GM13977 (cell line): ENCODE measurements at regions not wholly inside any gene's neighbourhood (a gene's known extent, or its start where the extent isn't known, plus 50 kb on each side); places are given as distances from the start of the nearest gene placed in this dataset.

Experiments
- DNase-seq: peaks from one replicate; pipeline ENCODE4 v3.0.0; 2012; ENCODE audit warnings: low spot score
- in situ Hi-C: fragments of 300-500 bp; cut with MboI; formaldehyde crosslinking; loops from one replicate; pipeline ENCODE4 v1.12.0; 2022; ENCODE audit warnings: low sequenced_read_pairs, low pct_unique_long_range_greater_than_20kb, mixed read lengths, inconsistent platforms; ENCODE audit not compliant: unreplicated experiment
- TF ChIP-seq, protein P1 (sequence below): IDR thresholded peaks from 2 replicates; pipeline ENCODE4 v1.5.1; 2012; ENCODE audit warnings: mild to moderate bottlenecking, control low read depth; ENCODE audit not compliant: insufficient read depth; ENCODE audit errors: extremely low read depth, missing control alignments

DNA sequence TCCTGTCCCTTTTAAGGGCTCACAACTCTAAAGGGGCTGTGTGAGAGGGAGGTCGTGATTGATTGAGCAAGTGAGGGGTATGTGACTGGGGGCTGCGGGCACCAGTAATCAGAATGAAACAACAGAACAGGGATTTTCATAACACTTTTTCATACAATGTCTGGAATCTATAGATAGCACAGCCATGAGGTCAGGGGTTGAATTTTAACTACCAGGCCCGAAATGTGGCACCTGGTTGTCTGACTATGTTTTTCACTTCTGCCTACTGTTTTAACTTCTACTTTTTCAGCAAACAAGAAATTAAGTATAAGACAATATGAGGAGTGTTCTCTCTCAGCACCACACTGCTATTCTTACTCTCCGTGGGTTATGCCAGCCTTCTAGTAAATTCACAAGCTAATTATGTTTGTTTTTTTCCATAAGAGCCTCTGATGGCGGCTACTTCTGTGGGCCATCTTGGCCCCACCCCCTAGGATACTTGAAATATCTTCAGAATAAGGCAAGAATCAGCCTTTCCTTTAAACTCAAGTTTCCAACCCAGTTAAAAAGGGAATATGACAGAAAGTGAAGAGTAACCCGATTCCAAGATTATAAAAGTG is 552.8 kb upstream of the CHORDC1 start:
- DNase-seq = no peak
- TF ChIP-seq, protein P1, sequence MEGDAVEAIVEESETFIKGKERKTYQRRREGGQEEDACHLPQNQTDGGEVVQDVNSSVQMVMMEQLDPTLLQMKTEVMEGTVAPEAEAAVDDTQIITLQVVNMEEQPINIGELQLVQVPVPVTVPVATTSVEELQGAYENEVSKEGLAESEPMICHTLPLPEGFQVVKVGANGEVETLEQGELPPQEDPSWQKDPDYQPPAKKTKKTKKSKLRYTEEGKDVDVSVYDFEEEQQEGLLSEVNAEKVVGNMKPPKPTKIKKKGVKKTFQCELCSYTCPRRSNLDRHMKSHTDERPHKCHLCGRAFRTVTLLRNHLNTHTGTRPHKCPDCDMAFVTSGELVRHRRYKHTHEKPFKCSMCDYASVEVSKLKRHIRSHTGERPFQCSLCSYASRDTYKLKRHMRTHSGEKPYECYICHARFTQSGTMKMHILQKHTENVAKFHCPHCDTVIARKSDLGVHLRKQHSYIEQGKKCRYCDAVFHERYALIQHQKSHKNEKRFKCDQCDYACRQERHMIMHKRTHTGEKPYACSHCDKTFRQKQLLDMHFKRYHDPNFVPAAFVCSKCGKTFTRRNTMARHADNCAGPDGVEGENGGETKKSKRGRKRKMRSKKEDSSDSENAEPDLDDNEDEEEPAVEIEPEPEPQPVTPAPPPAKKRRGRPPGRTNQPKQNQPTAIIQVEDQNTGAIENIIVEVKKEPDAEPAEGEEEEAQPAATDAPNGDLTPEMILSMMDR = no peak
- in situ Hi-C loops = no loop called here

DNA sequence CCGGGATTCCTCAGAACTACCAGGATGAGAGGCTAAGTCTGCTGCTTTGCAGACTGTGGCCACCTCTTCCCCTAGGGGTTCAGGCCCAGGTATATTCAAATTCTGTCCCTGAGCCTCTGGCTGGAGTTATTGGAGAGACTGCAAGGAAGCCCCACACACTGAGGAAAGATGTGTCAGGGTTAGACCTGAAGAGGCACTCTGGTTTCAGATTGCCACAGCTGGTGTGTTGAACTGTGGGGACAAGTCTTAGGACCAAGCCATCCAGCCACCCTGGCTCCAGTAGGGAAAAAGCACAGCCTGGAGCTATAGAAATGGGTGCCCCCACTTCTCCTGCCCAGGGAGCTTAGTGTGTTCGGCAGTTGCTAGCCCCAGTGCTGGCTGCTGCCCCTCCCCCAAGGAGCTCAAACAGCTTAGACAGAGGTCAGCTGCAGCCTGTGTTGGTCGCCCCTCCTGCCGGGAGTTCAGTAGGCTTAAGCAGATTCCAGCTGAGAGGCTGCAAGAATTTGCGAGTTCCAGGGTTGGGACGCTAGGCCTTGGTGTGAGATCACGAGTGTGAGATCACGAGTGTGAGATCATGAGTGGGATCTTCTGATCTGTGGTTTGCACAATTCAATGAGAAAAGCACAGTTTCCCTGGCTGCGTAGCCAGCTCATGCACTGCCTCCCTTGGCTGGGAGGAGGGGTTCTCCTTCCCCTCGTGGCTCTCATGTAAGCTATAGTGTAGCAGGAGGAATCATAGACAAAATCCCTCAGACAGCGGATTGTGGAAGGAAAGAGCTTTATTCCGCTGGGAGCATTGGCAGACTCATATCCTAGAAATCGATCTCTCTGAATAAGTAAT is 552.1 kb upstream of the CHORDC1 start:
- TF ChIP-seq, protein P1 = no peak
- no peak for DNase-seq

DNA sequence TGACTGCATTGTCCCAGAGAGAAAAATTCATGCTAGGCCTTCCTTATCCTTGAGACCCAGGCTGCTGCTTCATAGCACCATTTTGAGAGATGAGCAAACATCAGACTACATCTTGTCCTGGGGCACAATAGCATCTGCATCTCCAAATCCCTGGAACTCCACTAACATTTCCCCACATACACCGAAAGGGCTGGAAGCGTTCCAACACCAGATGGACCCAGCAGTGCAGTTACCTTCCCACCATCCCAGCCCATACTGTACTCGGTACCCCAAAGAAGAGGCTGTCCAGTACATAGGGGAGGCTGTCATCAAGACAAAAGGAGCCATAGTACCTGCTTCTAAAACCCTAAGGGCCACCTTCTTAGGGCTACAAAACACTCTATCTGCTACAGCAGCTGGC is 547.2 kb upstream of the CHORDC1 start:
- in situ Hi-C loops = no loop called here
- TF ChIP-seq, protein P1 = no peak
- DNase-seq = no peak

More for the DNA sequence above, 552.1 kb upstream of the CHORDC1 start:
- in situ Hi-C loops = no loop called here

DNA sequence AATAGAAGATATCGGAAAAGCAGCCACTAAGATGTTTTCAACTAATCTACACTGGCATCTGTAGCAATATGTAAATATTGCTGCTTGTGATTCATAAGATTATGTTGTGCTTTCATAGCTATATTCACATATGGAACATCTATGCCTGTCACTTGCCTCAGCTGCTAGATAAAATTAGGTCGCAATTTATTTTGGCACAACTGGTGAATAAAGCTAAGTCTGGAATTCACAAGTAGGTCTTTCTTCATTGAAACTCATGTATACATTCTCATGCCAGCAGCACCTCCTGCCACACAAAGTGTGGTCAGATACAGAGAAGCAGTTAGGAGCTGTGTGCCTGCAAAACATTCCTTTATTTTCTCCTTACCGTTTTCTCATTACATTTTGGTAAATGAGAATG is 543.3 kb upstream of the CHORDC1 start:
- in situ Hi-C loops = no loop called here
- DNase-seq = no peak
- TF ChIP-seq, protein P1 = no peak

DNA sequence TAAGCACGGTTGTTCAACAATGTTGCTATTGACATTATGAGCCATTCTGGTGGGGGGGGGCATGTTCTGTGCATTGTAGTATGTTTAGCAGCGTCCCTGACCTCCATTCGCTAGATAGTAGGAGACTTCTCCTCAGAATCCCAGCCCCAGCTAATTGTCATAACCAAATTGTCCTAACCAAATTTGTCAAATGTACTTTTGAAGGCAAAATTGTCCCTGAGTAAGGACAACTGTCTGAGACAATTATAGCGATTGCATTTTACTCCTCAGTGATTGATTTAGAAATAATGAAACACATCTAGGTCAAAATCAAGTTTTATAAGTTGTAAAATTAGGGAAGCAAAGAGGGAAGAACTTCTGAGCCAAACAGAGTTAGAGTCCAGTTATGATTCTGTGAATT is 541.8 kb upstream of the CHORDC1 start:
- TF ChIP-seq, protein P1 = no peak
- DNase-seq = no peak
- in situ Hi-C loops = no loop called here

DNA sequence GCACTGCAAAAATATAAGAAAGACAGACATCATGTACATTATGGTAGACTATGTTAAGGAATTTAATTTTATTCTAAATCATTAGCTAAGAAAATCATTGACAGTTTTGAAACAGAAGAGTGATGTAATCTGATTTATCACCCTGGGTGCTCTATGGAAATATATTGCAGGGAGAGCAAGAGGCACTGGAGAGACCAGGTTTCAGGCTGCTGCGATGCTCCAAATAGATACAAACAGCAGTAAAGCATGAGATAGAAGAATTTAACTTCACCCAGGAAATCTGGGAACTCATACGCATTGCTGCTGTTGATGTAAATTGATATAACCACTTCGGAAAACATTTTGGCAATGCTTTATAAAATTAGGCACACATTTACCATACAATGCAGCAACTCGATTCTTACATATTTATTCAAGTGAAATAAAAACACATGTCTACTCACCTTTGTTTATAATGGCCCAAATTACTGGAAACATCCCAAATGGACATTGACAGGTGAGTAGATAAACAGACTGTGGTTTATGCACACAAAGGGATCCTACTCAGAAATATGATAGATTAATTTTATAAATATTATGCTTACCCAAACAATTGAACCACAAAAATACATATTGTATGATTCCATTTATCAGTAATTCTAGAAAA is 535.1 kb upstream of the CHORDC1 start:
- in situ Hi-C loops = no loop called here
- TF ChIP-seq, protein P1 = no peak
- DNase-seq = no peak
